IPS DF 6.9 (cell line): ENCODE measurements at regions not wholly inside any gene's neighbourhood (a gene's known extent, or its start where the extent isn't known, plus 50 kb on each side); places are given as distances from the start of the nearest gene placed in this dataset.

Experiments
- DNase-seq: peaks from one replicate; pipeline ENCODE4 v3.0.0-alpha.2; 2013; ENCODE audit warnings: low read depth, low spot score
- H3K27ac ChIP-seq: one replicate; pipeline ENCODE4 v1.5.1; 2013; ENCODE audit warnings: low read length, control low read depth
- H3K27me3 ChIP-seq: 2 replicates; pipeline ENCODE4 v1.6.1; 2013; ENCODE audit warnings: mild to moderate bottlenecking, low read length; ENCODE audit not compliant: control insufficient read depth, insufficient read depth
- H3K36me3 ChIP-seq: 2 replicates; pipeline ENCODE4 v1.6.1; 2013; ENCODE audit warnings: low read length; ENCODE audit not compliant: control insufficient read depth, insufficient read depth
- H3K4me1 ChIP-seq: 2 replicates; pipeline ENCODE4 v1.6.1; 2013; ENCODE audit warnings: low read length; ENCODE audit not compliant: control insufficient read depth, insufficient read depth
- H3K4me3 ChIP-seq: 2 replicates; pipeline ENCODE4 v1.5.1; 2013; ENCODE audit warnings: mild to moderate bottlenecking, low read length
- H3K9me3 ChIP-seq: 2 replicates; pipeline ENCODE4 v1.6.1; 2013; ENCODE audit warnings: low read length, inconsistent platforms; ENCODE audit not compliant: control insufficient read depth, insufficient read depth
- WGBS: extraction: QIAGEN DNeasy Blood & Tissue Kit; methylation state at CpG from one replicate; pipeline ENCODE4 v1.1.7; 2013; ENCODE audit warnings: mixed read lengths, missing lambda C conversion rate; ENCODE audit not compliant: insufficient read length, insufficient coverage; 5-methylcytosine and 5-hydroxymethylcytosine counted together

DNA sequence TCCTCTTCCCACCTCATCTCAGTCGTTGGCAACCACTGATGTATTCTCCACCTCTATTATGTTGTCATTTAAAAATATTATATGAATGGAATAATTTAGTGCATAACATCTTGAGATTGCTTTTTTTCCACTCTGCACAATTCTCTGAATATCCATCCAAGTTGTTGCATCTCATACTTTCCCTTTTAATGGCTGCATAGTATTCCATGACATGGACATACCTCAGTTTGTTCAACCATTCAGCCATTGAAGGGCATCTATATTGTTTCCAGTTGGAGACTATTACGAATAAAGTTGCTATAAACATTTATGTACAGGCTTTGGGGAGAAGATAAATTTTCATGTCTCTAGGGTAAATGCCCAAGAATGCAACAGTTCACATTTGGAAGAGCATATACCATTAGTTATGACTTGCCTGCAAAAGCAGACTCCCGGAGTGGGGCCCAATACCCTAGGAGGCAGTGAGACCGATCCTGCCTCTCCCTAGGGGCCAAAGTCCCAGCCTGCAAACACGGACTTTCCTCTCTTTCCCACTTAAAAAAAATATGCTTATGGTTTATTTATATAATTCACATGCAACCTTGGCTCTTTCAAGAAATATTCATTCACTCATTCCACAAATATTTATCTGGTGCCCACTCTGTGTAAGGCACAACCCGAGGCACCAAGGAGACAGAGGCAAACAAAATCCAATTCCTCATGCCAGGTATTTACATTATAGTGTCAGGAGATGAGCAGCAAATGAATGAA, 227.0 kb upstream of the PMEPA1 start:
- Histone ChIP-seq H3K4me3 (no peak overlapping the region), H3K9me3 (no peaks in the 10 kb centered on the region), H3K27me3 (no peaks in the 10 kb centered on the region), H3K27ac (no peak overlapping the region), H3K4me1 (no peaks in the 10 kb centered on the region), H3K36me3 (no peaks in the 10 kb centered on the region)
- no peak for DNase-seq
- no CpG with 5 or more reads among the region's 6 CpGs for WGBS

DNA sequence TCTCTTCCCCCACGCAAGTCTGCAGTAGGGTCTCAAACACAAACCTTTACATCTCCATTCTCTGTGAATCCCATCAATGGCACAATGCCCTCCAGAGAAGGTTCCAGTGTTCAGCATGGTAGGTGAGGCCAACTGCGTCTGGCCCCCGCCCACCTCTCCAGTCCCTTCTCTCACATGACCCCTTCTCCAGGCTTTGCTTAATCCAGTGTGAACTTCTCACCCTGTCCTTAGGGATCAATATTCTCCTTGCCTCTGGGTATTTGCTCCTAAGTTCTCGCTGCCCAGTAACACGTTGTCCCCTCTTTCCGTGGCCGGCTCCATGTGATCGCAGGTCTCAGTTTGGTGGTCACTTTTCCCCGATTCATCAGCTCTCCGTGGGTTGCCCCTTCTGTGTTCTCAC, 225.1 kb upstream of the PMEPA1 start:
- no peak for DNase-seq
- Histone ChIP-seq H3K36me3 (no peaks in the 10 kb centered on the region), H3K27ac (no peak overlapping the region), H3K27me3 (no peaks in the 10 kb centered on the region), H3K9me3 (no peaks in the 10 kb centered on the region), H3K4me3 (no peak overlapping the region), H3K4me1 (no peaks in the 10 kb centered on the region)
- no CpG with 5 or more reads among the region's 10 CpGs for WGBS

DNA sequence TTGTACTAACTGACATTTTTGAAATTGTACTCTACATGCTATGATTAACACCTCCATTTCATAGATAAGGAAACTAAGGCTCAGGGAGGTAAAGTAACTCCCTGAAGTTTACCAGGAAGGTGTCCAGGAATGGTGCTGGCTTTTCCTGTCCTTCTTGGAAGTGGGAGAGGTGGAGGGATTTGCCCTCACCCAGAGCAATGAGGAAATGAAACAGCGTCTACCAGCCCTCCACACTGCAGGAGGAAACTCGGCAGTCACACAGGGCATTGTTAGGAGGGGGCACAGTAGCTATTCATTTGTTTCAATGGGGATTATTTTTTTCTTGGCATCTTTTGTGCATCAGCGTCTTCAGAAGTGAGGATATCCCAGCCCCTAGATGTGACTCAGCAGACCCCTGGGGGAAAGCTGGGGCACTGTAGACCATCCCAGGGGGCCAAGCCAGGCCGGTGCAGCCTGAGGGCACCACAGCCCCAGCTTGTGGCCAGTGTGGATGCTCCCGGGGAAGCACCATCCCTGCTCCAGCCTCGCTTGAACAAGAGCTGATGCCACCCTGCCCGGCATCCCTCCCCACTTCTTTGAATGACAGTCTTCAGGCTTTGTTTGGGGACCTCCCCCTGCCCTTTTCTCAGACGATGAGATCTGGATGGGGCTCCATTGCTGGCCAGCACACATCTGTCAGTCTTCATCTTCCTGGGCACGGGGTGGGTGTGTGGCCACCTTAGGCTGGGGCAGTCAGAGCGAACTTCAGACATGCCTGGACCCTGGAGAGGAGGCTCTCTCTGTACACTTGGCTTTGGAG, 224.4 kb upstream of the PMEPA1 start:
- Histone ChIP-seq H3K27me3 (no peaks in the 10 kb centered on the region), H3K9me3 (no peaks in the 10 kb centered on the region)
- DNase-seq, result no peak

DNA sequence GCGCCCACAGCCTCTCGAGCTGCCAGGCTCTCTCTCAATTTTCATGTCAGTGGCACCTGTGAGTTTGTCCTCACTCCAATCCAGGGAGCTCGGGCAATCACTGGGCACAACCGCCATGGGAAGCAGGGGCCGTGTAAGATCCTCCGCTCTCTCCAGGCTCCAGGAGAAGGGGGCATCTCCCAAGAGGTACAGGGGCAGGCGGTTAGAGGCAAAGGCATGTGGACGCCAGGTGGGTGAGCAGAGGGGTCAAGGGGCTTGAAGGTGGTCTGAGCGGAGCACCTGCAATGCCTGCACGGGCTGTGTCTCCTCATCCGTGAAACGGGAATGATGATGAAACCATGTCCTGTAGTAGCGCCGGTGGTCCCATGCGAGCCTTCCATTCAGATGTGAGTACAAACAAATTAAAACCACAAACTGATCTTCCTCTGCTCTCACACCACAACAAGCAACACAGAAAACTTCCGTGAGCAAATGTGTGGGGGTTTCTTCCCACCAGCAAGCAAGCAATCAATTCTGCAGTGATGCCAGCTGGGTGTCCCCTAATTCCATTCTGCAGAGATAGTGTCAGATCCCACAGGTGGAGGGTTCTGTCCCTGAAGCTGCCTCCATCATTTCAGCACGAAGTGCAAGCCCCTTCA, 222.5 kb upstream of the PMEPA1 start:
- DNase-seq, result no peak
- H3K36me3 ChIP-seq, result no peaks in the 10 kb centered on the region
- H3K9me3 ChIP-seq, result no peaks in the 10 kb centered on the region
- WGBS, result no CpG with 5 or more reads among the region's 17 CpGs
- no peak overlapping the region for H3K27ac ChIP-seq
- H3K4me3 ChIP-seq, result no peak overlapping the region
- H3K4me1 ChIP-seq, result no peaks in the 10 kb centered on the region
- no peaks in the 10 kb centered on the region for H3K27me3 ChIP-seq

More for the DNA sequence above, 224.4 kb upstream of the PMEPA1 start:
- H3K36me3 ChIP-seq, result no peaks in the 10 kb centered on the region
- H3K4me3 ChIP-seq, result no peak overlapping the region
- no peak overlapping the region for H3K27ac ChIP-seq
- WGBS, result no CpG with 5 or more reads among the region's 10 CpGs
- no peaks in the 10 kb centered on the region for H3K4me1 ChIP-seq

DNA sequence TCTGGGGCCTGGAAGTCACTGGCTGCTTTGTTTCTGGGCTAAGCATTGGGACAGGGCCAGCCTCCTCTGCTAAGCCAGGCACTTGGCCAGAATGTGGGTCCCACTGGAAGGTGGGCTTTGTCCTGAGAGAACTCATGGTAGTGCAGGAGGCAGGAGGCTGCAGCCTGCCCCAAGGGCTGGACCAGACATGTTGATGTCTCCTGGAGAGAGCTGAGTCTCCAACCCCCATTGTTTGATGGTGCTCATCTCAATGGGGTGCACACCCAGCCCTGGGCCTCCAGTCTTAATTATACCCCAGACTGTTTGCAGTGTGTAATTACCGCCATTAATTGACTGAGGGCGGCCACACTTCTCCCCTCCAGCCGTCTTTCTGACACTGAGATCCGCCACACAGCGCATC, 220.5 kb upstream of the PMEPA1 start:
- Histone ChIP-seq H3K9me3 (no peaks in the 10 kb centered on the region), H3K27me3 (no peaks in the 10 kb centered on the region), H3K4me1 (no peaks in the 10 kb centered on the region), H3K36me3 (no peaks in the 10 kb centered on the region), H3K27ac (no peak overlapping the region), H3K4me3 (no peak overlapping the region)
- WGBS, result no CpG with 5 or more reads among the region's 5 CpGs
- DNase-seq, result no peak

DNA sequence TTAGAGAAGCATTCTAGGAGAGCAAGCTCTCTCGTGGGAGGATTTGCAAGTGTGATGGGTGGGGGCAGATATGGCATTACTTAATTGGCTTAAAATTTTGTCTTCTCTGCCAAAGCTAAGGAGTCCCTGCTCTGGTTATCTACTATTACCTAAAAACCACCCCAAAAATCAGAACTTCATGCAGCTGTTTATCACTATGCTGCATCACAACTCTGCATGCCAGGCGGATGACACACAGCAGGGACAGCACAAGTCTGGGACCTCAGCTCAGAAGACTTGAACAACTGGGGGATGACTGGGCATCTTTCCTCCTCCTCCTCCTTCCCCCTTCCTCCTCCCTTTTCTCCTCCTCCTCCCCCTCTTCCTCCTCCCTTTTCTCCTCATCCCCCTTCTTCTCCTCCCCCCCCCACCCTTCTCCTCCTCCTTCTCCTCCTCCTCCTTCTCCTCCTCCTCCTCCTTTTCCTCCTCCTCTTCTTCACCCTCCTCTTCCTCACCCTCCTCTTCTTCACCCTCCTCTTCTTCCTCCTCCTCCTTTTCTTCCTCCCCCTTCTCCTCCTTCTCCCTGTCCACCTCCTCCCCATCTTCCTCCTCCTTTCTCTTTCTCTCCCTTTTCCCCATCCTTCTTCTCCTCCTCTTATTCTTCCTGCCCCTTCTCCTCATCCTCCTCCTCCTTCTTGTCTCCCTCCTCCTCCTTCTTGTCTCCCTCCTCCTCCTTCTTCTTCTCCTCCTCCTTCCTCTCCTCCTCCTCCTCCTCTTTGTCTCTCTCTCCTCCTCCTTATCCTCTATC, 218.6 kb upstream of the PMEPA1 start:
- Histone ChIP-seq H3K4me3 (no peak overlapping the region), H3K36me3 (no peaks in the 10 kb centered on the region), H3K27me3 (no peaks in the 10 kb centered on the region), H3K4me1 (no peaks in the 10 kb centered on the region; the same call in 1 of the 2 replicates), H3K27ac (no peak overlapping the region), H3K9me3 (no peaks in the 10 kb centered on the region)
- DNase-seq, result no peak
- WGBS, result no CpG with 5 or more reads among the region's 2 CpGs

DNA sequence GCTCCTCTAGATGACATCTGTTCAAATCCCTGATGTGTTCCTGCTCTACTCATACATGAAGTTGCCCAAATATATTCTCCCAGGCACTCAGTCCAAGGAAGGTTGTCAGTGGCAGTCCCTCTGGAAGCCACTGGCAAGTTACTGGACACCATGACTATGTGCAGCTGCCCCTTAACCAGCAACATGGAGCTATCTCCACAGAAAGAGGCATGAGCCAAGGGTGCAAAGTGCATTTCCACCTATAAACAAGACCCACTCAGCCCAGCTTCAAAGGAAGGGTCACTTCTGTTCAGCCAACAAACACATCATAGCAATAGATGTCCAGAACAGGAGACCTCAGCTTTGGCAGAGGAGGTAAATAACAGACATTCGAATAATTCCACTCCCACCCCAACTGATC, 217.6 kb upstream of the PMEPA1 start:
- Histone ChIP-seq H3K9me3 (no peaks in the 10 kb centered on the region), H3K27me3 (no peaks in the 10 kb centered on the region), H3K4me3 (no peak overlapping the region), H3K27ac (no peak overlapping the region), H3K36me3 (no peaks in the 10 kb centered on the region), H3K4me1 (no peaks in the 10 kb centered on the region; the same call in 1 of the 2 replicates)
- no CpG with 5 or more reads among the region's 1 CpG for WGBS
- no peak for DNase-seq

DNA sequence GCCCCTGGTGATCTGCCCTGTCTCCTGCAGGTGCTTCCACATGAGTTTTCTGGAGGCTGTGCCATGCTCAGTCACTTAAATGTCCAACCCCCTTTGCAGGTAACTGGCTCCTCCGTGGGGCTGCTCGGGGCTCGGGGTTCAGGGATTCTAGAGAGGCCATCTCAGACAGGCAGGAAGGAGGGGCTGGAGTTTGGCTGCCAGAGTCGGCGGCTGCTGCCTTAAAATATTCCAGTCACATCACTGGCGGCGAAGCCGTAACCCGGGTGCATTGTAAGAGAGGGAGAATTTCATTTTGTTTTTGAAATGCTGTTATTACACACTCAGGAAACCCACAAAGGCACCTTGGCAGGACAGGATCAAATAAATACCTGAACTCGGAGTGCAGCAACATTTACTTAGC, 212.9 kb upstream of the PMEPA1 start:
- Histone ChIP-seq H3K27ac (no peak overlapping the region), H3K27me3 (no peaks in the 10 kb centered on the region), H3K9me3 (no peaks in the 10 kb centered on the region), H3K4me3 (no peak overlapping the region), H3K36me3 (no peaks in the 10 kb centered on the region), H3K4me1 (peaks cover 2% of the 10 kb centered on the region; the same call in 1 of the 2 replicates)
- no peak for DNase-seq
- no CpG with 5 or more reads among the region's 10 CpGs for WGBS

DNA sequence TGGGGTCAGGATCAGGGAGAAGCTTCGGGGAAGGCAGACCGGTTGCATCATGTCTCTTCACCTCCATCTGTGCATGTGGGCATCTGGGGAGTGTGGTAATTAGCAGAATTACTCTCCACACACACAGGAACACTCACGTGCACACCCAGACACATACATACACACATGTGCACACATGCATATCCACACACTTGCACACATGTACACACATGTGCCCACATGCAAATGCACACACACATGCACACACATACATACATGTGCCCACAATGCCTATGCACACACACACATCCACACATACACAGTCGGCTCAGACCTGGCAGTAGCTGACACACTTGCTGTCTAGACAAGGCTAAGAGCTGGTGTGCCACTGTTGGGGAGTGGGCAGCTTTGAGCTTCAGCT, 212.3 kb upstream of the PMEPA1 start:
- DNase-seq, result no peak
- no CpG with 5 or more reads among the region's 4 CpGs for WGBS
- H3K36me3 ChIP-seq, result no peaks in the 10 kb centered on the region
- H3K4me1 ChIP-seq, result peaks cover 2% of the 10 kb centered on the region; the same call in 1 of the 2 replicates
- H3K27me3 ChIP-seq, result no peaks in the 10 kb centered on the region
- H3K4me3 ChIP-seq, result no peak overlapping the region
- H3K9me3 ChIP-seq, result no peaks in the 10 kb centered on the region
- H3K27ac ChIP-seq, result no peak overlapping the region

DNA sequence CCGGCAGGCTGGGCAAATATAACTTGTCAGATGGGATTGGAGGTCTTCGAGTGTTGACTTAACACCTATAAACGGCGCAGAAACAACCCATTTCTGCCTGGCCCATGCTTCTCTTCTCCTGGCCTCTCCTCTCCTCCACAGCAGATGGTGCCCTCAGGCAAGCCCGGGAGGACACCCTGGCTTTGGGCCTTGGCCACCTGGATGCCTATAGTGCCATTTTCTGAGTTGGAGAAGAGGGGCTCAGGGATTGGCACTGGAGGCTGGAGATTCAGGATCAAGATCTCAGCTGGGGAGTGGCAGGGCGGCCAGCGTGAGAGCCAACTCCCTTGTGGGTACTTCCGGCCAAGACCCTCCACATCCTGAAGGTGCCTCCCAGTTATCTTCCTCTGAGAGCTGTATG, 211.9 kb upstream of the PMEPA1 start:
- no peak overlapping the region for H3K4me3 ChIP-seq
- no peak for DNase-seq
- H3K36me3 ChIP-seq, result no peaks in the 10 kb centered on the region
- H3K27me3 ChIP-seq, result no peaks in the 10 kb centered on the region
- H3K27ac ChIP-seq, result no peak overlapping the region
- H3K9me3 ChIP-seq, result no peaks in the 10 kb centered on the region
- WGBS, result no CpG with 5 or more reads among the region's 8 CpGs
- peaks cover 2% of the 10 kb centered on the region; the same call in 1 of the 2 replicates for H3K4me1 ChIP-seq
